ENCODE measurements at regions not wholly inside any gene's neighbourhood (a gene's known extent, or its start where the extent isn't known, plus 50 kb on each side); places are given as distances from the start of the nearest gene placed in this dataset.

- Histone ChIP-seq H3K36me3 (ENCODE audit: insufficient read depth in 1 of 2, low read depth in 1 of 2) (no peaks in the 10 kb centered on the region), H3K27me3 (ENCODE audit: insufficient read depth in 3 of 3, low read length in 2 of 3) (no peaks in the 10 kb centered on the region), H3K4me3 (no peak overlapping the region), H3K27ac (no peak overlapping the region), H3K4me1 (no peaks in the 10 kb centered on the region), H3K9me3 (no peaks in the 10 kb centered on the region)
- TF ChIP-seq, protein P1, sequence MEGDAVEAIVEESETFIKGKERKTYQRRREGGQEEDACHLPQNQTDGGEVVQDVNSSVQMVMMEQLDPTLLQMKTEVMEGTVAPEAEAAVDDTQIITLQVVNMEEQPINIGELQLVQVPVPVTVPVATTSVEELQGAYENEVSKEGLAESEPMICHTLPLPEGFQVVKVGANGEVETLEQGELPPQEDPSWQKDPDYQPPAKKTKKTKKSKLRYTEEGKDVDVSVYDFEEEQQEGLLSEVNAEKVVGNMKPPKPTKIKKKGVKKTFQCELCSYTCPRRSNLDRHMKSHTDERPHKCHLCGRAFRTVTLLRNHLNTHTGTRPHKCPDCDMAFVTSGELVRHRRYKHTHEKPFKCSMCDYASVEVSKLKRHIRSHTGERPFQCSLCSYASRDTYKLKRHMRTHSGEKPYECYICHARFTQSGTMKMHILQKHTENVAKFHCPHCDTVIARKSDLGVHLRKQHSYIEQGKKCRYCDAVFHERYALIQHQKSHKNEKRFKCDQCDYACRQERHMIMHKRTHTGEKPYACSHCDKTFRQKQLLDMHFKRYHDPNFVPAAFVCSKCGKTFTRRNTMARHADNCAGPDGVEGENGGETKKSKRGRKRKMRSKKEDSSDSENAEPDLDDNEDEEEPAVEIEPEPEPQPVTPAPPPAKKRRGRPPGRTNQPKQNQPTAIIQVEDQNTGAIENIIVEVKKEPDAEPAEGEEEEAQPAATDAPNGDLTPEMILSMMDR (IDR thresholded peaks at IDR 0.05) = no peak
- intact Hi-C loops (cut with DNase I) = no loop called here
- ATAC-seq = no peak
- WGBS, 3 donors = 75 to 86% (median 81%) methylated on average over 4 of the region's 4 CpGs
- no peak for DNase-seq
Observed at GRCh38 chr2:60046529-60046928, 506.9 kb downstream of the BCL11A start.

DNA sequence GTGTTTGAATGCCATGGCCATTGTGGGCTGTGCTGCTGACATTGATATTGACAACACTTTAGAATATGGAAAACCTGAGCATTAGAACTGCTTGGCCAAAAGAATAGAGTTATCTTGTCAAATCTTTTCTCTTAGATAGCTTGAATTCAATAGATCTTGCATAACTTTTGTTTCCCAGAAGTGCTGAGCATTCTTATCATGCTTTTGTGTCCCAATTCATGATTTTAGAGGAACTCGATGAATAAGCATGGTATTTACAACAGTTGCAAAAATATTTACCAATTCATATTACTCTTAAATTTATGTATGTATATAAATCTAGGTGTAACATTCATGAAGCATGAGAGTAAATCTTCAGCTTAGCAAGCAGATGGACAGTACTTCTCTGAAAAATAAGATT is 508.0 kb downstream of the BCL11A start:
- no peaks in the 10 kb centered on the region for H3K36me3 ChIP-seq (ENCODE audit: insufficient read depth in 1 of 2, low read depth in 1 of 2)
- H3K9me3 ChIP-seq = no peaks in the 10 kb centered on the region
- no peaks in the 10 kb centered on the region for H3K4me1 ChIP-seq
- intact Hi-C loops (cut with DNase I) = no loop called here
- H3K27ac ChIP-seq = no peak overlapping the region
- H3K4me3 ChIP-seq = no peak overlapping the region
- WGBS, 3 donors = 84 to 88% (median 84%) methylated on average over 1 of the region's 1 CpG
- DNase-seq (no peak), ATAC-seq (no peak)
- H3K27me3 ChIP-seq (ENCODE audit: insufficient read depth in 3 of 3, low read length in 2 of 3) = peaks cover 0 to 3% (median 0%) of the 10 kb centered on the region in 3 donors
- TF ChIP-seq, protein P1 (IDR thresholded peaks at IDR 0.05) = no peak

- H3K4me1 ChIP-seq = no peaks in the 10 kb centered on the region
- no peak overlapping the region for H3K27ac ChIP-seq
- intact Hi-C loops (cut with DNase I) = no loop called here
- TF ChIP-seq, protein P1 (IDR thresholded peaks at IDR 0.05) = no peak
- peaks cover 0 to 3% (median 0%) of the 10 kb centered on the region in 3 donors for H3K27me3 ChIP-seq (ENCODE audit: insufficient read depth in 3 of 3, low read length in 2 of 3)
- WGBS, 3 donors = 83 to 89% (median 86%) methylated on average over 1 of the region's 1 CpG
- H3K9me3 ChIP-seq = no peaks in the 10 kb centered on the region
- no peak overlapping the region for H3K4me3 ChIP-seq
- DNase-seq (no peak), ATAC-seq (no peak)
- no peaks in the 10 kb centered on the region for H3K36me3 ChIP-seq (ENCODE audit: insufficient read depth in 1 of 2, low read depth in 1 of 2)
Observed at GRCh38 chr2:60044484-60044883, 509.0 kb downstream of the BCL11A start.

DNA sequence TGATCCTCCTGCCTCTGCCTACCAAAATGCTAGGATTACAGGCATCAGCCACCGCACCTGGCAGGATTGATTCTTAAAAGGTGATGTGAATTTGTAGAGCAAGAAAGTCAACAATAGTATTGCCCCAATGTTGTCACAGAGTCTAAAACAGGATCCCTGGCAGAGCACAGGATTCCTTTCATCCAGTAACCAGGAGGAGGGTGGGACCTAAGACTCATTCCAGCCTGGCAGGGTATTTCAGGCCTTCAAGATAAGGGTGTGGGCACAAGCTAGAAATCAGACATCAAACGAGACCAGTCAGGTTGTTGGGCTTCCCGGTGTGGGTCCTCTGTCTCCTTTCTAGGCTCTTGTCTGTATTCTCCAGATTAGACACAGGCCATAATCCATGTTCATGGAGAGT is 511.4 kb downstream of the BCL11A start:
- WGBS, 3 donors = 86 to 92% (median 90%) methylated on average over 3 of the region's 3 CpGs
- no peak overlapping the region for H3K4me3 ChIP-seq
- ATAC-seq = no peak
- intact Hi-C loops (cut with DNase I) = no loop called here
- no peak for DNase-seq
- H3K27ac ChIP-seq = no peak overlapping the region
- TF ChIP-seq, protein P1 (IDR thresholded peaks at IDR 0.05) = no peak
- H3K4me1 ChIP-seq = no peaks in the 10 kb centered on the region
- peaks cover 0 to 3% (median 0%) of the 10 kb centered on the region in 3 donors for H3K27me3 ChIP-seq (ENCODE audit: insufficient read depth in 3 of 3, low read length in 2 of 3)
- no peaks in the 10 kb centered on the region for H3K36me3 ChIP-seq (ENCODE audit: insufficient read depth in 1 of 2, low read depth in 1 of 2)
- no peaks in the 10 kb centered on the region for H3K9me3 ChIP-seq

GRCh38 chr2:60033325-60033724 is 520.1 kb downstream of the BCL11A start:
- intact Hi-C loops (cut with DNase I) = no loop called here
- WGBS, 3 donors = 54 to 63% (median 54%) methylated on average over 4 of the region's 4 CpGs
- H3K4me3 ChIP-seq = no peak overlapping the region

More at GRCh38 chr2:60033325-60033724, 520.1 kb downstream of the BCL11A start:
- no peaks in the 10 kb centered on the region for H3K4me1 ChIP-seq
- H3K27me3 ChIP-seq (ENCODE audit: insufficient read depth in 3 of 3, low read length in 2 of 3) = no peaks in the 10 kb centered on the region
- TF ChIP-seq, protein P1 (IDR thresholded peaks at IDR 0.05) = no peak
- DNase-seq (no peak), ATAC-seq (no peak)
- no peak overlapping the region for H3K27ac ChIP-seq
- H3K9me3 ChIP-seq = peaks cover 10% of the 10 kb centered on the region
- no peaks in the 10 kb centered on the region for H3K36me3 ChIP-seq (ENCODE audit: insufficient read depth in 1 of 2, low read depth in 1 of 2)
